GM12878 (cell line): ENCODE measurements at regions not wholly inside any gene's neighbourhood (a gene's known extent, or its start where the extent isn't known, plus 50 kb on each side); places are given as distances from the start of the nearest gene placed in this dataset.

ENCODE experiments used
- ATAC-seq: fragments of 200-7000 bp; cut with Tn5 transposase; 3 replicates; pipeline ENCODE4 v1.9.1; 2020; ENCODE audit warnings: mild to moderate bottlenecking, moderate library complexity
- BruUV-seq: library from RNA; stranded (reverse); fragments of 400-500 nt; replicated peaks from 2 replicates; lab custom pipeline; 2021; lab: Mats Ljungman, UMichigan
- CTCF ChIA-PET: fragments of 300-600 bp; sonication (Branson Sonifier 250); formaldehyde crosslinking; extraction: SDS; loops from one replicate; lab custom pipeline; 2021; ENCODE audit warnings: inconsistent platforms; lab: Yijun Ruan, JAX
- POLR2A ChIA-PET: fragments of 350-600 bp; formaldehyde crosslinking; extraction: SDS; loops from one replicate; lab custom pipeline; 2021; ENCODE audit warnings: inconsistent platforms; lab: Charles Lee
- RAD21 ChIA-PET: fragments of 300-600 bp; sonication (Branson Sonifier 250); formaldehyde crosslinking; loops from one replicate; lab custom pipeline; 2023; ENCODE audit warnings: antibody characterized with exemption; ENCODE audit not compliant: unreplicated experiment; lab: Charles Lee
- SMC1A ChIA-PET: fragments of 300-600 bp; sonication (Branson Sonifier 250); formaldehyde crosslinking; loops from one replicate; lab custom pipeline; 2023; ENCODE audit not compliant: unreplicated experiment, uncharacterized antibody; lab: Charles Lee
- DNase-seq: peaks from one replicate; pipeline ENCODE4 v3.0.0-alpha.2; 2011; ENCODE audit warnings: low read depth, low spot score
- FAIRE-seq: peaks from 3 replicates; lab custom pipeline; 2011; peaks lifted over from hg19 to GRCh38; lab: Jason Lieb, UNC
- H2AFZ ChIP-seq: 2 replicates; pipeline ENCODE4 v1.6.0; 2011; ENCODE audit warnings: low read depth, low read length, control low read depth; ENCODE audit not compliant: control insufficient read depth
- H3K27ac ChIP-seq: 2 replicates; pipeline ENCODE4 v1.5.1; 2011; ENCODE audit warnings: control low read depth; ENCODE audit not compliant: control insufficient read depth, insufficient read depth
- H3K27me3 ChIP-seq, 2 experiments: replicated peaks in 1 of 2; 2 replicates each; pipeline versions ENCODE4 v1.6.0 to v1.6.1; 2011; ENCODE audit warnings: low read length in 1 of 2; ENCODE audit not compliant: control insufficient read depth in 2 of 2, insufficient read depth in 2 of 2
- H3K36me3 ChIP-seq, 2 experiments: 2 replicates each; pipeline ENCODE4 v1.5.1; 2011; ENCODE audit warnings: low read length in 1 of 2; ENCODE audit not compliant: control insufficient read depth in 2 of 2, insufficient read depth in 2 of 2
- H3K4me1 ChIP-seq: 2 replicates; pipeline ENCODE4 v1.6.1; 2011; ENCODE audit warnings: mild to moderate bottlenecking, low read length, moderate library complexity, mixed read lengths; ENCODE audit not compliant: control insufficient read depth, insufficient read depth
- H3K4me2 ChIP-seq: 2 replicates; pipeline ENCODE4 v1.6.0; 2011; ENCODE audit warnings: control low read depth; ENCODE audit not compliant: control insufficient read depth, insufficient read depth
- H3K4me3 ChIP-seq: fragments of 200-600 bp; sonication (generic); 2 replicates; pipeline ENCODE4 v1.5.1; 2016
- H3K79me2 ChIP-seq: 2 replicates; pipeline ENCODE4 v1.6.0; 2011; ENCODE audit warnings: low read length; ENCODE audit not compliant: control insufficient read depth, insufficient read depth
- H3K9ac ChIP-seq: 2 replicates; pipeline ENCODE4 v1.8.0; 2011; ENCODE audit warnings: low read length, control low read depth, mixed read lengths; ENCODE audit not compliant: control insufficient read depth, insufficient read depth
- H3K9me3 ChIP-seq: replicated peaks from 3 replicates; pipeline ENCODE4 v1.5.1; 2011; ENCODE audit warnings: mild to moderate bottlenecking, low read length; ENCODE audit not compliant: control insufficient read depth, insufficient read depth
- H4K20me1 ChIP-seq: 2 replicates; pipeline ENCODE4 v1.6.0; 2011; ENCODE audit not compliant: control insufficient read depth, insufficient read depth
- ATF3 ChIP-seq: IDR thresholded peaks from 2 replicates; pipeline ENCODE4 v1.6.1; 2011; ENCODE audit warnings: low read depth, mild to moderate bottlenecking, low read length, moderate library complexity, borderline replicate concordance; ENCODE audit errors: extremely low read depth
- CBX3 ChIP-seq: fragments of 200-600 bp; sonication (generic); IDR thresholded peaks from 2 replicates; pipeline ENCODE4 v1.6.1; 2016; ENCODE audit warnings: low read depth, borderline replicate concordance
- EGR1 ChIP-seq, 2 experiments: IDR thresholded peaks; 1 replicate in 1 of 2; 2 replicates in 1 of 2; pipeline ENCODE4 v1.6.1; 2011 to 2012; ENCODE audit warnings: low read depth in 2 of 2, low read length in 2 of 2, borderline replicate concordance in 1 of 2, mild to moderate bottlenecking in 1 of 2, moderate library complexity in 1 of 2
- FOXM1 ChIP-seq: IDR thresholded peaks from 2 replicates; pipeline ENCODE4 v1.6.1; 2012; ENCODE audit warnings: low read depth, mild to moderate bottlenecking, inconsistent platforms, low read length, moderate library complexity
- KAT2A ChIP-seq: conservative IDR thresholded peaks from 2 replicates; pipeline ENCODE4 v1.6.1; 2011; ENCODE audit warnings: low read depth, low read length; ENCODE audit not compliant: control insufficient read depth
- NBN ChIP-seq: fragments of 450-650 bp; IDR thresholded peaks from 2 replicates; pipeline ENCODE4 v1.6.1; 2016
- NFYB ChIP-seq: IDR thresholded peaks from 2 replicates; pipeline ENCODE4 v1.6.1; 2011; ENCODE audit warnings: low read depth, mild to moderate bottlenecking, low read length, improper control_type of control experiment, moderate library complexity; ENCODE audit not compliant: insufficient read depth
- SRF ChIP-seq, 2 experiments: IDR thresholded peaks; 2 replicates each; pipeline ENCODE4 v1.6.1; 2011; ENCODE audit warnings: low read depth in 2 of 2, low read length in 2 of 2, mild to moderate bottlenecking in 1 of 2, moderate library complexity in 1 of 2
- ZBTB33 ChIP-seq: fragments of 450-650 bp; IDR thresholded peaks from 2 replicates; pipeline ENCODE4 v1.6.1; 2017; ENCODE audit warnings: mild to moderate bottlenecking
- ZNF207 ChIP-seq: fragments of 450-650 bp; IDR thresholded peaks from 2 replicates; pipeline ENCODE4 v1.6.1; 2014; ENCODE audit warnings: antibody characterized with exemption, mild to moderate bottlenecking, borderline replicate concordance
- WGBS: methylation state at CpG from one replicate; pipeline ENCODE4 v1.1.6; 2016; ENCODE audit warnings: low lambda C conversion rate; ENCODE audit not compliant: insufficient replicate concordance, insufficient coverage; ENCODE audit errors: missing lambda C conversion rate; 5-methylcytosine and 5-hydroxymethylcytosine counted together
- in situ Hi-C: fragments of 300-500 bp; cut with MboI; formaldehyde crosslinking; loops from 9 replicates; pipeline ENCODE4 v1.14.3; 2018; ENCODE audit warnings: mixed read lengths
- intact Hi-C: fragments of 100-400 bp; cut with micrococcal nuclease; formaldehyde crosslinking; loops from one replicate; pipeline ENCODE4 v1.14.2; 2022; ENCODE audit not compliant: unreplicated experiment

GRCh38 chr16:54356391-54356790, 69.8 kb upstream of the IRX3 start:
- 0% methylated on average over 1 of the region's 1 CpG for WGBS
- no peak overlapping the region for H3K4me2 ChIP-seq
- ChIA-PET RAD21 (no interaction called here), SMC1A (no interaction called here)
- ATAC-seq (no peak), DNase-seq (no peak)
- H3K9ac ChIP-seq = no peak overlapping the region
- no peak overlapping the region for H3K27ac ChIP-seq
- BruUV-seq = no TSS peak
- no peaks in the 10 kb centered on the region for H3K36me3 ChIP-seq
- in situ Hi-C loops = no loop called here
- H2AFZ ChIP-seq = no peak overlapping the region
- TF ChIP-seq EGR1 (IDR thresholded peaks at IDR 0.05; ENCODE audit: borderline replicate concordance in 1 of 2, low read depth in 2 of 2, low read length in 2 of 2) (no peak), ZNF207 (no peak), ATF3 (no peak), NFYB (no peak), SRF (IDR thresholded peaks at IDR 0.05; ENCODE audit: low read depth in 2 of 2, low read length in 2 of 2) (no peak), FOXM1 (no peak), CBX3 (no peak), KAT2A (no peak), NBN (no peak), ZBTB33 (no peak)
- TF ChIP-seq, all 136 proteins: peak for 0
- intact Hi-C loops = no loop called here
- H4K20me1 ChIP-seq = no peaks in the 10 kb centered on the region
- H3K27me3 ChIP-seq = no peaks in the 10 kb centered on the region
- FAIRE-seq = no peak
- POLR2A ChIA-PET = no interaction called here
- no peak overlapping the region for H3K4me3 ChIP-seq
- no peaks in the 10 kb centered on the region; the same call in 2 of the 3 replicates for H3K9me3 ChIP-seq
- no peaks in the 10 kb centered on the region for H3K4me1 ChIP-seq
- CTCF ChIA-PET = no interaction called here
- H3K79me2 ChIP-seq = no peaks in the 10 kb centered on the region
